ENCODE measurements at regions not wholly inside any gene's neighbourhood (a gene's known extent, or its start where the extent isn't known, plus 50 kb on each side); places are given as distances from the start of the nearest gene placed in this dataset.
"Not testable (repeated sequence)": the region's sequence is repeated elsewhere in the genome, so short reads cannot be mapped to it uniquely, and the experiment has no call there.

GRCh38 chr15:20642054-20642767, 100.6 kb upstream of the GOLGA6L6 start:
- Histone ChIP-seq H3K9ac (no peak overlapping the region), H3K4me2 (no peak overlapping the region), H3K4me1 (ENCODE audit: control insufficient read depth in 1 of 2, insufficient read depth in 2 of 2, low read depth in 1 of 2, low read length in 1 of 2) (no peaks in the 10 kb centered on the region), H4K20me1 (ENCODE audit: insufficient read depth) (no peaks in the 10 kb centered on the region), H3K36me3 (replicated peaks in 1 of 2; ENCODE audit: control insufficient read depth in 1 of 2, insufficient read depth in 2 of 2, low read length in 1 of 2) (no peaks in the 10 kb centered on the region), H3K27ac (ENCODE audit: low read depth in 2 of 2, low read length in 1 of 2) (no peak overlapping the region), H2AFZ (ENCODE audit: low read depth) (no peak overlapping the region), H3K4me3 (ENCODE audit: low read depth in 2 of 2, low read length in 1 of 2) (no peak overlapping the region), H3F3A (replicated peaks; ENCODE audit: insufficient read depth) (no peaks in the 10 kb centered on the region), H3K27me3 (ENCODE audit: insufficient read depth) (peaks cover 40% of the 10 kb centered on the region), H3K9me2 (no peaks in the 10 kb centered on the region), H3K9me3 (no peaks in the 10 kb centered on the region), H3K79me2 (ENCODE audit: insufficient read depth) (no peaks in the 10 kb centered on the region)
- no peak for DNase-seq
- ChIA-PET POLR2A (no interaction called here), CTCF (no interaction called here)
- no peak for TF ChIP-seq ELF1 (IDR thresholded peaks at IDR 0.05)
- no peak for TF ChIP-seq PBX3 (IDR thresholded peaks at IDR 0.05)
- no peak for TF ChIP-seq MAX (IDR thresholded peaks at IDR 0.05; ENCODE audit: low read depth)
- no peak for TF ChIP-seq CHD2 (IDR thresholded peaks at IDR 0.05; ENCODE audit: low read length, partially characterized antibody)
- no peak for TF ChIP-seq FOSL2 (IDR thresholded peaks at IDR 0.05; ENCODE audit: borderline replicate concordance, low read depth)
- no peak for TF ChIP-seq USF2 (IDR thresholded peaks at IDR 0.05; ENCODE audit: borderline replicate concordance, low read depth, low read length)
- TF ChIP-seq FOXJ3 (CRISPR knock-in tag; IDR thresholded peaks at IDR 0.05) = no peak
- no peak for TF ChIP-seq USF1 (IDR thresholded peaks at IDR 0.05; ENCODE audit: borderline replicate concordance, low read depth)
- no peak for TF ChIP-seq GABPA (IDR thresholded peaks at IDR 0.05; ENCODE audit: low read depth)
- no peak for TF ChIP-seq ZBTB33 (IDR thresholded peaks at IDR 0.05; ENCODE audit: borderline replicate concordance, low read depth)
- TF ChIP-seq JUND (IDR thresholded peaks at IDR 0.05) = no peak
- TF ChIP-seq POLR2AphosphoS5 (IDR thresholded peaks at IDR 0.05; ENCODE audit: low read depth, low read length) = no peak
- no peak for TF ChIP-seq TEAD4 (IDR thresholded peaks at IDR 0.05; ENCODE audit: borderline replicate concordance, insufficient read depth)
- no peak for TF ChIP-seq SIN3A (IDR thresholded peaks at IDR 0.05; ENCODE audit: borderline replicate concordance, low read depth, low read length)
- TF ChIP-seq CTCF (IDR thresholded peaks at IDR 0.05) = no peak
- TF ChIP-seq TAF1 (IDR thresholded peaks at IDR 0.05; ENCODE audit: borderline replicate concordance, low read depth, low read length) = no peak
- no peak for TF ChIP-seq IRF3 (IDR thresholded peaks at IDR 0.05; ENCODE audit: low read depth, low read length)
- no peak for TF ChIP-seq YY1 (IDR thresholded peaks at IDR 0.05; ENCODE audit: low read depth)
- 0% methylated on average over 6 of the region's 6 CpGs for WGBS (ENCODE audit: low lambda C conversion rate)

GRCh38 chr15:20640427-20640826, 98.8 kb upstream of the GOLGA6L6 start:
- H3K9me2 ChIP-seq; H2AFZ ChIP-seq (ENCODE audit: low read depth); H3K36me3 ChIP-seq (replicated peaks in 1 of 2; ENCODE audit: control insufficient read depth in 1 of 2, insufficient read depth in 2 of 2, low read length in 1 of 2); H3F3A ChIP-seq (replicated peaks; ENCODE audit: insufficient read depth); H3K4me2 ChIP-seq; DNase-seq; H3K79me2 ChIP-seq (ENCODE audit: insufficient read depth); H4K20me1 ChIP-seq (ENCODE audit: insufficient read depth); H3K9me3 ChIP-seq; H3K9ac ChIP-seq; POLR2A ChIA-PET; H3K27ac ChIP-seq (ENCODE audit: low read depth in 2 of 2, low read length in 1 of 2); CTCF ChIA-PET; H3K4me1 ChIP-seq (ENCODE audit: control insufficient read depth in 1 of 2, insufficient read depth in 2 of 2, low read depth in 1 of 2, low read length in 1 of 2); H3K4me3 ChIP-seq (ENCODE audit: low read depth in 2 of 2, low read length in 1 of 2): not testable (repeated sequence)
- H3K27me3 ChIP-seq (ENCODE audit: insufficient read depth) = peaks cover 28% of the 10 kb centered on the region; the same call in 1 of the 2 replicates
- 0% methylated on average over 2 of the region's 5 CpGs for WGBS (ENCODE audit: low lambda C conversion rate)

Data from SK-N-SH (cell line).